ENCODE measurements at regions not wholly inside any gene's neighbourhood (a gene's known extent, or its start where the extent isn't known, plus 50 kb on each side); places are given as distances from the start of the nearest gene placed in this dataset.

GRCh38 chr1:168871531-168871930 lies 142.5 kb upstream of the DPT start:
- no peak for DNase-seq (ENCODE audit: low read depth)

- no peak for DNase-seq (ENCODE audit: low read depth)
Observed at GRCh38 chr1:168875831-168876230, 146.8 kb upstream of the DPT start.

- DNase-seq (ENCODE audit: low read depth) = no peak
Observed at GRCh38 chr1:168876830-168877229, 147.8 kb upstream of the DPT start.

- no peak for DNase-seq (ENCODE audit: low read depth)
Observed at GRCh38 chr1:168879896-168880734, 151.1 kb upstream of the DPT start.

- DNase-seq (ENCODE audit: low read depth) = no peak
Observed at GRCh38 chr1:168881656-168882260, 152.8 kb upstream of the DPT start.

GRCh38 chr1:168887381-168887780 lies 158.4 kb upstream of the DPT start:
- DNase-seq (ENCODE audit: low read depth) = no peak

GRCh38 chr1:168888418-168888817 lies 159.4 kb upstream of the DPT start:
- DNase-seq (ENCODE audit: low read depth) = no peak

DNA sequence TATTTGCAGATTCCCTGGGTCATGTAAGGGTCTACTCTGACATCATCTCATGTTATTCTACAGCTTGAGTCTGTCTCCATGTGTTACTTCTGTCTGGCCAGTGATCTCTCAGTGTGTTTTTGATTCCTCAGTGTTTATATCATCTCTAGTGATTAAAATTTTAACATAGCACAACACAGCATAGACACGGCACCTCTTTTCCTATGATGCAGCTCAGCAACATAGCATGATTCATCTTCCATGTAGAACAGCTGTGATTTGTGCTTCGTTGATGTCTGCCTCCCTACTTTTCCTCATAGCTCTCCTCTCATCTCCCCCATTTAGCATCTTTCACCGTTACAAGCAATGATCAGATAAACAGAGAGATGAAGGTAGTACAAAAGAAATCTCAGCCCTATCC lies 163.9 kb upstream of the DPT start:
- DNase-seq (ENCODE audit: low read depth) = no peak

DNA sequence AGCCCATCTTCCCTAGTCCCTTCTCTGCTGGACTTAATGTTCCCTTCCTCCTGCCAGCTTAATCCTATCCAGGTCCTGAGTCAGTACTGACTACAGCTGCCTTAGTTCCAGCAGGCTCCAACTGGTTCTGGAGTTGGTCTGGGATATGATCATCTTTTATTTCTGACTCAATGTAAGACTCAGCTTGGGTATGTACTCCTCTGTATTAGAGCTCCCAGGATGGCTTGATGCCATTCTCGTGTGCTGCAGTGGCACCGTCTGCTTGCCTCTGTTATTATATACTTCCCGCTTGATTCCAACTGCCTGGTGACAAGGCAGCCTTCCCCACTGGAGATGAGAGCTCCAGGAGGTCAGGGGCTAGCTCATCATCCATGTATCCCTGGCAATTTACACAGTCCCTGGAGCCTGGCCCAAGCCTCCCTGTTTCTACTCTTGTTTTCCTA lies 164.4 kb upstream of the DPT start:
- DNase-seq (ENCODE audit: low read depth) = no peak

DNA sequence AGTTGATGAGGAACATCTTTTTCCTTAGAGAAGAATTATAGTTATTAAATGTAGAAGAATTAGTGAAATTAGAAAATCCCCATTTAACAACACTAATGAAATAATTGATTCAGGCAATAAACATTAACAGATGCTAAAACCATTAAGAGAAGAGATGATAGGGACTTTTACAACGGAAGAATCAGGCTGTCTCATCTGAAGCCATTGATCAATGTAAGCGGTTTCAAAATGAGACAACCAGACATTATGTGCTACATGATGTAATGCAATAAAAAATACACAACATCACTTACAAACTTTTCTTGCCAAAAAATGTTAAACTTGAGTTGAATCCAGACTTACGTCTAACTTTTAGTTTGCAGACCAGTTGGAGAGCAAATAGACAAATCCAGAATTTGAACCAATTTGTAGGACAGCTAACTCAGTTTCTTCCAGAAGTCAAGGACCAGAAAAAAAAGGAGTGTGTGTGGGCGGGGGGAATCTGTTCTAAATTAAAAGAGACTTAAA lies 165.4 kb upstream of the DPT start:
- no peak for DNase-seq (ENCODE audit: low read depth)

DNA sequence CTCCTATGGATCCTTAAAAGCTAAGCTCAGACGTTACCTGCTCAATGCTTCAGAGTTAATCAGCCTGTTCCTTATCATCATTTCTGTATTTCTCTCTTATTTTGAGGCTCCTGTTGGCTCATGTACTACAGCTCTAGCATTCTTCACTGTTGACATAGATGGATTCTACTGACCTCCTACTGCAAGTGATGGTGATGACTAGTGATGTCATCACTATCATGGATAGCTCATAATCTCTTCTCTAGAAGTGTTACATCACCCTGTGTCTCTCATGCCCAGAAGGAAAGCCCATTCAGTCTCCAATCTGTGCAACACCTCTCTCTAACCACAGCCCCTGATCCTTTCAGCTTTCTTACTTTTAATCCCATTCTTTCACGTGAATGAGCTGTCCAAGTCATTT lies 168.2 kb upstream of the DPT start:
- no peak for DNase-seq (ENCODE audit: low read depth)

DNA sequence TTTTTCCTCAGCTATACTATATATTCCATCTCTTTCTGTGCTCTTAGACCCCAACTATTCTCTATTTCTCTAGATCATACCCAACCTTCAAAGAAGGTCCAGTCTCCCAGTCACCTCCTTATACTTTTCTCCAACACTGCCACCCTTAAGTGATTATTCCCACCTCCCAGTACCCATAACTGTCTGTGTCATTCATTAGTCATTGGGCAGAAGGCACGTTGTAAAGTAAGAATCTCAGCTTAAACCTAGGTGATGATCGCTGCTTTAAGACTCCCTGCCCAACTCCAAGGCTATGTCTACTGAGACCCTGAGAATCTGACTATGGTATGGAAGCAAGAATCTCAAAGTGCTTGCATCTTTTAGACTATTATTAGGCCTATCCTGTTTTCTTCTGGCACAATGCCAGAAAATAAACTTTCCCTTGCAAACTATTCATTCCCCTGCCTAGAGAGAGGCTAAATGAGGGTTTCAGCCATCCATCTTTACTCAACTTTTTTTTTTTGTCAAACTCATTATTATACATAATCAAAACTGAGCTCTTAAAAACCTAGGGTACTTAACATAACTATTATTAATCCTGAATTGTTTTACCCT lies 174.3 kb upstream of the DPT start:
- DNase-seq (ENCODE audit: low read depth) = no peak

- no peak for DNase-seq (ENCODE audit: low read depth)
Observed at GRCh38 chr1:168905633-168906032, 176.6 kb upstream of the DPT start.

DNA sequence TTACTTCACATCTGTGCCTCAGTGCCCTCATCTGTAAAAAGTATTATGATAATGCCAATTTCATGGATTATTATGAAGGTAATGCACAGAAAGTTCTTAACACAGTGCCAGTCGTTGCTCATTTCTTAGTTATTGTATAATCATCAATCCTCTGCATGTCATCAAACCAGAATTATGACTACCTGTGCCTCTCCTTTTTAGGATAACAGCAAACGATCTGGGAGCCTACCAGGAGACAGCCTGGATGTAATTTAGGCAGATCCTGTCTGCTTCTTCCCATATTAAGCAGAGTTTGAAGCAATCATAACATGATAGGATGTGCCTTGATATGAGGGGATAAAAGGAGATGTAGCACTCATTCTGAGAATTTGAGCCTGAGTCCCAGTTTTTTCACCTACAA lies 177.4 kb upstream of the DPT start:
- no peak for DNase-seq (ENCODE audit: low read depth)

DNA sequence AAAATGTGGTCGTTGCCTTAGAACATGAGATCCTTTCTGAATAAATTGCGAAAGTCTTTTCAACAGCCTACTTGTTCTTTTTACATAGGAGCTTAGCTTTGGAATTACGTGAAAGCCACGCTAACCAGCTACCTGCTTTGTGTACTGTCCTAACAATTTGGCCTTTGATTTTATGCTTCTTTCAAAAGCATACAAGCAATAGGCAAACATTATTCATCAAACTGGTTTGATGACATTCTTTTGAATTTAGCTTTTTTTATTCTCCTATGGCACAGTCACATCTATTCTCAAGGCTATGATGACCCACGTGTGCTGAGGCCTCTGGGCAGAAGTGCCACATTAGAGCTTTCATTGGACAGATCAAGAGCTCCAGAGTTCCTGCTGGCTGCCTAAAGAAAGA lies 178.0 kb upstream of the DPT start:
- no peak for DNase-seq (ENCODE audit: low read depth)

DNA sequence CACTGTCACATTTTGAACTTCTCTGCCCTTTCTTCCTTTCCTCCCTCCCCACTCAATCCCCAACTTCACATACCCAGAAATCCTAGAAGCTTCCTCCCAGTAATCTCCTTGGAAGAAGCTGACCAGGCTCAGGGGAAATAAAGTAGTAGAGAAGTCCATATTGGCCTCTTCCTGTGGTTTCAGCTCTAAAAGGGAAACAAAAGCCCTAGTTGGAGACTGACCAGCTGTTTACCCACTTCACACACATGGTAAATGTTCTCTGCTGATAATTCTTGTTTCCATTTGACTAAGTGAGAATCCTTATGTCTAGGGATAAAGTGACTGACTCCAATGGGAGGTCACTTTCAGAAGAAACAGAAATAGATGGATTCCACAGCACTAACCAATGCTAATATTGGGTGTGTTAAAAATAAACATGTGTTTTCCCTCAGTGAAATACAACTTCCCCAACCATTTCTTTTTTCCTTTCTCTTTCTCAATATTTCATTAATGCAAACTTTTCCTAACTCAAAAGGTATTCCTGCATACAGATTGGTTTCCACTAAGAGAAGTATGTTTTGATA lies 178.9 kb upstream of the DPT start:
- no peak for DNase-seq (ENCODE audit: low read depth)

- DNase-seq (ENCODE audit: low read depth) = no peak
Observed at GRCh38 chr1:168910403-168910802, 181.4 kb upstream of the DPT start.

GRCh38 chr1:168911370-168911769 lies 182.4 kb upstream of the DPT start:
- no peak for DNase-seq (ENCODE audit: low read depth)

- no peak for DNase-seq (ENCODE audit: low read depth)
Observed at GRCh38 chr1:168913711-168914463, 184.9 kb upstream of the DPT start.

DNA sequence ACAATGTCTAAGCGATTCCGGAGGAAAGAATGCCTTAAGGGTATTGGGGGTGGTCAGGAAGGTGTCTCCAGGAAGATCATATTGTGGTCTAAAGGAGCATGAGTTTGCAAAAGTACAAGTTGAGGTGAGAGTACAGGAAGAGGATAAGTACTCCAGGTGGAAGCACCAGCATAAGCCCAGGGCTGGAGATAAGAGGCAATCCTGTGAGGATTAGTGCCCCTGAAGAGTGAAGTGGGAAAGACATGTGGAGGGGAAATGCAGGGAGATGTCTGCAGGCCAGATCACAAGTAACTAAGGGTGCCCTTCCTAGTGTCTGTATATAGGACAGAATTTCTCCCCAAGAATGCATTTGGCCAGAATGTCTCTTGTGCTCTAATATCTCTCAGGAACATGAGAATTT lies 188.3 kb upstream of the DPT start:
- no peak for DNase-seq (ENCODE audit: low read depth)

DNA sequence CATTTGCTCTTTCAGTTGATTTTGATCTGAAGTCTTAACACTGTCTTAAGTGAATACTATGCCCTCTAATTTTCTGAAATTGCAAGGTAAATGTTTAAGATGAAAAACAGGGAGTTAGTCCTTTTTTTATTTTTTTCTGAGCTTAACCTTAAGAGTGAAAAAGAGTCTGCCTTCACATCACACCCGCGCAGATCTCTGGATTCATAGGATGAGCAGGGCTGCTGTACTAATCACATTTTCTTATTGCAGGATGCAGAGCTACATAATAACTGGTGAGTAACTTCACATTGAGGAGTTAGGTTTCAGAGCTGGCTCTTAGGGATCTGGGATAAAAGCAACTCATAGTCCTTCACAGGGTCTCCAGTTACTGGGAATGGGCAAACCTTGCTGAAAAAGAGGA lies 188.7 kb upstream of the ATP1B1 start:
- DNase-seq (ENCODE audit: low read depth) = no peak

All from activated gamma-delta T cell treated with anti-CD3 and anti-CD28 coated beads, Interleukin-2, amount 50 U/mL, for 16 hours (primary cell).